ENCODE measurements at regions not wholly inside any gene's neighbourhood (a gene's known extent, or its start where the extent isn't known, plus 50 kb on each side); places are given as distances from the start of the nearest gene placed in this dataset.

GRCh38 chr7:84582747-84583146, 388.2 kb upstream of the SEMA3A start:
- TF ChIP-seq, protein P1, sequence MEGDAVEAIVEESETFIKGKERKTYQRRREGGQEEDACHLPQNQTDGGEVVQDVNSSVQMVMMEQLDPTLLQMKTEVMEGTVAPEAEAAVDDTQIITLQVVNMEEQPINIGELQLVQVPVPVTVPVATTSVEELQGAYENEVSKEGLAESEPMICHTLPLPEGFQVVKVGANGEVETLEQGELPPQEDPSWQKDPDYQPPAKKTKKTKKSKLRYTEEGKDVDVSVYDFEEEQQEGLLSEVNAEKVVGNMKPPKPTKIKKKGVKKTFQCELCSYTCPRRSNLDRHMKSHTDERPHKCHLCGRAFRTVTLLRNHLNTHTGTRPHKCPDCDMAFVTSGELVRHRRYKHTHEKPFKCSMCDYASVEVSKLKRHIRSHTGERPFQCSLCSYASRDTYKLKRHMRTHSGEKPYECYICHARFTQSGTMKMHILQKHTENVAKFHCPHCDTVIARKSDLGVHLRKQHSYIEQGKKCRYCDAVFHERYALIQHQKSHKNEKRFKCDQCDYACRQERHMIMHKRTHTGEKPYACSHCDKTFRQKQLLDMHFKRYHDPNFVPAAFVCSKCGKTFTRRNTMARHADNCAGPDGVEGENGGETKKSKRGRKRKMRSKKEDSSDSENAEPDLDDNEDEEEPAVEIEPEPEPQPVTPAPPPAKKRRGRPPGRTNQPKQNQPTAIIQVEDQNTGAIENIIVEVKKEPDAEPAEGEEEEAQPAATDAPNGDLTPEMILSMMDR (IDR thresholded peaks at IDR 0.05; ENCODE audit: unreplicated experiment), result no peak
- Mint-ChIP-seq H3K4me1 (no peaks in the 10 kb centered on the region), H3K4me3 (no peak overlapping the region), H3K36me3 (no peaks in the 10 kb centered on the region), H3K9me3 (no peaks in the 10 kb centered on the region), H3K27ac (no peak overlapping the region), H3K27me3 (ENCODE audit: low read depth) (no peaks in the 10 kb centered on the region)
- DNase-seq (ENCODE audit: low spot score in 2 of 2, unreplicated experiment in 2 of 2), result no peak

DNA sequence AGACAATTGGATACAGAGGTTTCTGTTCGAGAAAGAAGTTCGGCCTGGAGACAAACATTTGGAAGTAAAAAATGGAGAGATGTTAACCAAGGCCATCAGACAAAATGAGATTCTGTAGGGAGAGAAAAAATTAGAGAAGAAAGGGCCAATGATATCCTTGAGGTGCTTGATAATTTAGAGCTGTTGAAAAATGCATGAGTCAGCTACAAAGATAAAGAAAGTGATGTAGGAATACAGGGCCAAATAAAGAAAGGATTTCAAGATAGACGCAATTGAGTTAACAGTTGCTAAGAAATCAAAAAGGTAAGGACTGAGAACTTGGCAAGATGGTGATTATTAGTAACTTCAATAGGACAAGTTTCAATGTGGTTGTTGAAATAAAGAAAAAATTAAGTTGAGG, 384.2 kb upstream of the SEMA3A start:
- Mint-ChIP-seq H3K4me3 (no peak overlapping the region), H3K27me3 (ENCODE audit: low read depth) (no peaks in the 10 kb centered on the region)

DNA sequence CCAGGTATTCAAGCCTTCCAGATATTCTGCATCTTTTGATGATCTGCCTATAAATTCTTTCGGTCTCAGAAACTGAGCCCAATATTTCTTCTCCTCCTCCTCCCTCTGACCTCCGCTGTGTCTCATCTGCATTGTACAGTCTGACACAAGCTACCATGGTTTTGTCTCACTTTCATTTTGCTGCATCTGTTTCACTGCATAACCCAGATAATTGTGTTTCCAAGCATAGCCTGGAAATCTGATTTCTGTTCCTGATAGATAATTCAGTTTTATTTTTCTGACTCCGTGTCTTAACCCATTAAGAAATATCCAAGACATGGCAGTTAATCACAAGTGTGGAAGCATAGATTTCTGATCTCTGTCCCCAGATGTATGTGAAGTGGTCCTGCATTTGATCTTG, 374.2 kb upstream of the SEMA3A start:
- H3K4me1 Mint-ChIP-seq, result peaks cover 5% of the 10 kb centered on the region
- no peaks in the 10 kb centered on the region for H3K27me3 Mint-ChIP-seq (ENCODE audit: low read depth)
- H3K27ac Mint-ChIP-seq, result peak overlapping the region; percentile 44
- no peak overlapping the region for H3K4me3 Mint-ChIP-seq
- H3K36me3 Mint-ChIP-seq, result no peaks in the 10 kb centered on the region
- TF ChIP-seq, protein P1 (IDR thresholded peaks at IDR 0.05; ENCODE audit: unreplicated experiment), result no peak
- no peak for DNase-seq (ENCODE audit: low spot score in 2 of 2, unreplicated experiment in 2 of 2)
- peaks cover 6% of the 10 kb centered on the region for H3K9me3 Mint-ChIP-seq

More for the DNA sequence above, 384.2 kb upstream of the SEMA3A start:
- Mint-ChIP-seq H3K27ac (no peak overlapping the region), H3K9me3 (no peaks in the 10 kb centered on the region), H3K36me3 (no peaks in the 10 kb centered on the region), H3K4me1 (peaks cover 2% of the 10 kb centered on the region)
- no peak for DNase-seq (ENCODE audit: low spot score in 2 of 2, unreplicated experiment in 2 of 2)
- TF ChIP-seq, protein P1 (IDR thresholded peaks at IDR 0.05; ENCODE audit: unreplicated experiment), result no peak

DNA sequence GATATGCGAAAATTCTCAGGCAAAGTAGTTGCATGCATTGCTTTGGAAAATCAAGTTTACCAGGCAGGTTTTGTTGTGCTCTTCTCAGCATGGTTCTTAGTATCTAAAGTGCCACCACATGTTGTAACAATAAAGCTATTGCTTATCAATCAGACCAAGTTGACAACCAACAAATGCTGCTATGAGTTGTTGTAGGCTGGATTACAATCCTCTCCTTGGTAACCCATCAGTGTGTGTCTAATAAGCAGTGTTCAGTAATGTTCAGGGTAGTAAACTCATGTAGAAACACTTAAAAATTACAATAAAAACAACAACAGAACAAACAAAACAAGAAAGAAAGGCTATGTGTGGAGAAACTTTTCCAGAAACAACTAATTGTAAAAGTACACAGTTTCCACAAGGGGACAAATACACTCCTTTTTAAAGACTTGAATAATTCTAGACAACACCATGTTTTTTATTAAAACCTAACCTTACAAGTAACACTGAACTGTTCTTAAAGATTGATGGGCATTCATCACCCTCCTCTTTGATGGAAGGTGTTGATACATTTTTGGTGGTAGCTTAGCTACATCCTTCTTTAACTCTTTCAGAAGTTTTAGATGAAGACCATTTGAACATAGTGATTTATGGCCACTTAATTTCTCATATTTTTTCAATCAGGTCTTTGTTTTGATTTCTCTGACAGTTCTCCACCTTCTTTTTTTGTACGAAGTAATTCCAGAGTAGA, 370.9 kb upstream of the SEMA3A start:
- no peaks in the 10 kb centered on the region for H3K27me3 Mint-ChIP-seq (ENCODE audit: low read depth)
- H3K4me3 Mint-ChIP-seq, result no peak overlapping the region
- TF ChIP-seq, protein P1 (IDR thresholded peaks at IDR 0.05; ENCODE audit: unreplicated experiment), result no peak
- no peak overlapping the region for H3K27ac Mint-ChIP-seq
- no peak for DNase-seq (ENCODE audit: low spot score in 2 of 2, unreplicated experiment in 2 of 2)
- H3K36me3 Mint-ChIP-seq, result no peaks in the 10 kb centered on the region
- peaks cover 6% of the 10 kb centered on the region for H3K9me3 Mint-ChIP-seq
- peaks cover 4% of the 10 kb centered on the region for H3K4me1 Mint-ChIP-seq

DNA sequence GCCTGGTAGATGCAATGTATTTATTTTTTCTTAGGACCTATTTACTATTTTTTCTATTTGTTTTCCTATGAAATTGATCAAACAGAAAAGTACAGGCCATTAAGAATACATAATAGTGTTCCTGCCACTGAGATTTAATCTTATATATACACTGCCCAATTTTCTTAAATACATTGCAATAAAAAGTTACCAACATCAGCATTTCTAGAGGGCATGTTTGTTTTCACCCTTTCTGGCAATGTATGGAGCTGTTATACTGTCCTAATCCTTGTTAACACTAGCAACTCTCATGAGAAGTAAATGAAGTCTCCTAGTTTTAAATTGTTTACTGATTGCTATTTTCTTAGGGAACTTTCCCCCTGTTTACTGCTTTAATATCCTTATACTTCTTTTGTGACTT, 359.1 kb upstream of the SEMA3A start:
- no peak overlapping the region for H3K27ac Mint-ChIP-seq
- peaks cover 7% of the 10 kb centered on the region for H3K4me1 Mint-ChIP-seq
- TF ChIP-seq, protein P1 (IDR thresholded peaks at IDR 0.05; ENCODE audit: unreplicated experiment), result no peak
- no peaks in the 10 kb centered on the region for H3K27me3 Mint-ChIP-seq (ENCODE audit: low read depth)
- H3K36me3 Mint-ChIP-seq, result peaks cover 9% of the 10 kb centered on the region
- peaks cover 36% of the 10 kb centered on the region for H3K9me3 Mint-ChIP-seq
- DNase-seq (ENCODE audit: low spot score in 2 of 2, unreplicated experiment in 2 of 2), result no peak
- no peak overlapping the region for H3K4me3 Mint-ChIP-seq

Measured in mesothelial cell of epicardium (in vitro differentiated cells).